ENCODE measurements at regions not wholly inside any gene's neighbourhood (a gene's known extent, or its start where the extent isn't known, plus 50 kb on each side); places are given as distances from the start of the nearest gene placed in this dataset.

GRCh38 chr13:33918199-33918932, 100.4 kb downstream of the RFC3 start:
- Histone ChIP-seq H3K36me3 (ENCODE audit: control insufficient read depth in 1 of 2, insufficient read depth in 2 of 2, low read length in 2 of 2) (no peaks in the 10 kb centered on the region), H3K23ac (ENCODE audit: low read length) (no peak overlapping the region), H3K9me3 (ENCODE audit: insufficient read depth, low read depth, low read length) (no peaks in the 10 kb centered on the region), H3K18ac (ENCODE audit: low read length) (no peak overlapping the region), H2BK12ac (ENCODE audit: low read length) (no peak overlapping the region), H3K14ac (ENCODE audit: low read length) (no peak overlapping the region), H3K4me2 (ENCODE audit: low read length) (no peak overlapping the region), H3K9ac (ENCODE audit: low read length) (no peak overlapping the region), H3K4ac (ENCODE audit: low read depth, low read length) (no peak overlapping the region), H2BK5ac (ENCODE audit: low read depth, low read length, poor library complexity) (no peak overlapping the region), H3K27ac (ENCODE audit: low read depth, low read length) (no peak overlapping the region), H4K12ac (ENCODE audit: low read depth, low read length) (no peak overlapping the region), H3K27me3 (ENCODE audit: insufficient read depth, low read length) (no peaks in the 10 kb centered on the region), H4K8ac (ENCODE audit: low read depth, low read length) (no peak overlapping the region), H3K4me1 (ENCODE audit: control insufficient read depth in 1 of 2, insufficient read depth in 2 of 2, low read length in 2 of 2) (peaks cover 2% of the 10 kb centered on the region in 2 experiments), H2AFZ (ENCODE audit: insufficient read depth, low read length, poor library complexity) (no peak overlapping the region), H3K4me3 (ENCODE audit: low read depth, low read length) (no peak overlapping the region), H4K91ac (ENCODE audit: low read depth, low read length) (no peak overlapping the region), H3K79me2 (ENCODE audit: control insufficient read depth, insufficient read depth, low read length, poor library complexity) (no peaks in the 10 kb centered on the region), H2BK120ac (ENCODE audit: insufficient read depth, low read length, poor library complexity) (no peak overlapping the region), H3K79me1 (ENCODE audit: low read length) (no peaks in the 10 kb centered on the region), H2AK5ac (ENCODE audit: low read length) (no peak overlapping the region)
- no CpG with 5 or more reads among the region's 7 CpGs for WGBS (ENCODE audit: extremely low coverage, insufficient coverage, insufficient read length)
- peak in 1 of 2 donors; percentile 3 for DNase-seq

- H4K8ac ChIP-seq (ENCODE audit: low read depth, low read length) = no peak overlapping the region
- peaks cover 2% of the 10 kb centered on the region in 2 experiments for H3K4me1 ChIP-seq (ENCODE audit: control insufficient read depth in 1 of 2, insufficient read depth in 2 of 2, low read length in 2 of 2)
- H3K4me2 ChIP-seq (ENCODE audit: low read length) = no peak overlapping the region
- no peak overlapping the region for H2BK12ac ChIP-seq (ENCODE audit: low read length)
- no peak overlapping the region for H3K4ac ChIP-seq (ENCODE audit: low read depth, low read length)
- H3K14ac ChIP-seq (ENCODE audit: low read length) = no peak overlapping the region
- H3K9ac ChIP-seq (ENCODE audit: low read length) = no peak overlapping the region
- no peak overlapping the region for H2AK5ac ChIP-seq (ENCODE audit: low read length)
- no peaks in the 10 kb centered on the region for H3K79me1 ChIP-seq (ENCODE audit: low read length)
- H3K27me3 ChIP-seq (ENCODE audit: insufficient read depth, low read length) = no peaks in the 10 kb centered on the region
- H4K12ac ChIP-seq (ENCODE audit: low read depth, low read length) = no peak overlapping the region
- H3K23ac ChIP-seq (ENCODE audit: low read length) = no peak overlapping the region
- no peak overlapping the region for H2BK120ac ChIP-seq (ENCODE audit: insufficient read depth, low read length, poor library complexity)
- no peak for DNase-seq
- WGBS (ENCODE audit: extremely low coverage, insufficient coverage, insufficient read length) = no CpG with 5 or more reads among the region's 3 CpGs
- no peaks in the 10 kb centered on the region for H3K36me3 ChIP-seq (ENCODE audit: control insufficient read depth in 1 of 2, insufficient read depth in 2 of 2, low read length in 2 of 2)
- H4K91ac ChIP-seq (ENCODE audit: low read depth, low read length) = no peak overlapping the region
- no peak overlapping the region for H2BK5ac ChIP-seq (ENCODE audit: low read depth, low read length, poor library complexity)
- no peak overlapping the region for H3K4me3 ChIP-seq (ENCODE audit: low read depth, low read length)
- no peaks in the 10 kb centered on the region for H3K9me3 ChIP-seq (ENCODE audit: insufficient read depth, low read depth, low read length)
- H2AFZ ChIP-seq (ENCODE audit: insufficient read depth, low read length, poor library complexity) = no peak overlapping the region
- no peaks in the 10 kb centered on the region for H3K79me2 ChIP-seq (ENCODE audit: control insufficient read depth, insufficient read depth, low read length, poor library complexity)
- no peak overlapping the region for H3K27ac ChIP-seq (ENCODE audit: low read depth, low read length)
- H3K18ac ChIP-seq (ENCODE audit: low read length) = no peak overlapping the region
Observed at GRCh38 chr13:33919120-33919519, 101.2 kb downstream of the RFC3 start.

- H3K4me3 ChIP-seq (ENCODE audit: low read depth, low read length) = no peak overlapping the region
- peaks cover 2% of the 10 kb centered on the region for H3K79me1 ChIP-seq (ENCODE audit: low read length)
- no peak overlapping the region for H4K91ac ChIP-seq (ENCODE audit: low read depth, low read length)
- H3K36me3 ChIP-seq (ENCODE audit: control insufficient read depth in 1 of 2, insufficient read depth in 2 of 2, low read length in 2 of 2) = no peaks in the 10 kb centered on the region
- no peak overlapping the region for H2AK5ac ChIP-seq (ENCODE audit: low read length)
- WGBS (ENCODE audit: extremely low coverage, insufficient coverage, insufficient read length) = no CpG with 5 or more reads among the region's 1 CpG
- H3K79me2 ChIP-seq (ENCODE audit: control insufficient read depth, insufficient read depth, low read length, poor library complexity) = no peaks in the 10 kb centered on the region
- H2BK5ac ChIP-seq (ENCODE audit: low read depth, low read length, poor library complexity) = no peak overlapping the region
- H3K27me3 ChIP-seq (ENCODE audit: insufficient read depth, low read length) = no peaks in the 10 kb centered on the region
- H2BK120ac ChIP-seq (ENCODE audit: insufficient read depth, low read length, poor library complexity) = no peak overlapping the region
- no peak overlapping the region for H2BK12ac ChIP-seq (ENCODE audit: low read length)
- H3K27ac ChIP-seq (ENCODE audit: low read depth, low read length) = no peak overlapping the region
- no peaks in the 10 kb centered on the region for H3K4me1 ChIP-seq (ENCODE audit: control insufficient read depth in 1 of 2, insufficient read depth in 2 of 2, low read length in 2 of 2)
- no peak overlapping the region for H3K4me2 ChIP-seq (ENCODE audit: low read length)
- H2AFZ ChIP-seq (ENCODE audit: insufficient read depth, low read length, poor library complexity) = no peak overlapping the region
- H3K9ac ChIP-seq (ENCODE audit: low read length) = no peak overlapping the region
- no peak overlapping the region for H3K14ac ChIP-seq (ENCODE audit: low read length)
- no peak overlapping the region for H3K4ac ChIP-seq (ENCODE audit: low read depth, low read length)
- no peak overlapping the region for H3K23ac ChIP-seq (ENCODE audit: low read length)
- no peak for DNase-seq
- no peaks in the 10 kb centered on the region for H3K9me3 ChIP-seq (ENCODE audit: insufficient read depth, low read depth, low read length)
- no peak overlapping the region for H4K12ac ChIP-seq (ENCODE audit: low read depth, low read length)
- no peak overlapping the region for H4K8ac ChIP-seq (ENCODE audit: low read depth, low read length)
- H3K18ac ChIP-seq (ENCODE audit: low read length) = no peak overlapping the region
Observed at GRCh38 chr13:33925563-33925962, 107.6 kb downstream of the RFC3 start.

GRCh38 chr13:33927315-33927714, 109.4 kb downstream of the RFC3 start:
- no peaks in the 10 kb centered on the region for H3K36me3 ChIP-seq (ENCODE audit: control insufficient read depth in 1 of 2, insufficient read depth in 2 of 2, low read length in 2 of 2)

More at GRCh38 chr13:33927315-33927714, 109.4 kb downstream of the RFC3 start:
- Histone ChIP-seq H4K12ac (ENCODE audit: low read depth, low read length) (peak overlapping the region; percentile 14), H3K18ac (ENCODE audit: low read length) (no peak overlapping the region), H2AFZ (ENCODE audit: insufficient read depth, low read length, poor library complexity) (peak overlapping the region; percentile 68), H4K8ac (ENCODE audit: low read depth, low read length) (no peak overlapping the region), H2AK5ac (ENCODE audit: low read length) (no peak overlapping the region), H3K27me3 (ENCODE audit: insufficient read depth, low read length) (no peaks in the 10 kb centered on the region), H3K79me2 (ENCODE audit: control insufficient read depth, insufficient read depth, low read length, poor library complexity) (no peaks in the 10 kb centered on the region), H2BK120ac (ENCODE audit: insufficient read depth, low read length, poor library complexity) (no peak overlapping the region), H3K27ac (ENCODE audit: low read depth, low read length) (no peak overlapping the region), H3K23ac (ENCODE audit: low read length) (no peak overlapping the region), H3K4ac (ENCODE audit: low read depth, low read length) (no peak overlapping the region), H3K4me3 (ENCODE audit: low read depth, low read length) (no peak overlapping the region), H4K91ac (ENCODE audit: low read depth, low read length) (no peak overlapping the region), H3K4me1 (ENCODE audit: control insufficient read depth in 1 of 2, insufficient read depth in 2 of 2, low read length in 2 of 2) (no peaks in the 10 kb centered on the region), H3K79me1 (ENCODE audit: low read length) (peaks cover 2% of the 10 kb centered on the region), H3K9me3 (ENCODE audit: insufficient read depth, low read depth, low read length) (no peaks in the 10 kb centered on the region), H2BK12ac (ENCODE audit: low read length) (peak overlapping the region; percentile 17), H3K4me2 (ENCODE audit: low read length) (no peak overlapping the region), H2BK5ac (ENCODE audit: low read depth, low read length, poor library complexity) (peak overlapping the region; percentile 5), H3K9ac (ENCODE audit: low read length) (no peak overlapping the region), H3K14ac (ENCODE audit: low read length) (no peak overlapping the region)
- DNase-seq = peak in 1 of 2 donors; percentile 12
- no CpG with 5 or more reads among the region's 1 CpG for WGBS (ENCODE audit: extremely low coverage, insufficient coverage, insufficient read length)

Data from trophoblast cell (in vitro differentiated cells and primary cell).